IPS DF 6.9 (cell line): ENCODE measurements at regions not wholly inside any gene's neighbourhood (a gene's known extent, or its start where the extent isn't known, plus 50 kb on each side); places are given as distances from the start of the nearest gene placed in this dataset.

Experiments
- DNase-seq: peaks from one replicate; pipeline ENCODE4 v3.0.0-alpha.2; 2013; ENCODE audit warnings: low read depth, low spot score
- H3K27ac ChIP-seq: one replicate; pipeline ENCODE4 v1.5.1; 2013; ENCODE audit warnings: low read length, control low read depth
- H3K27me3 ChIP-seq: 2 replicates; pipeline ENCODE4 v1.6.1; 2013; ENCODE audit warnings: mild to moderate bottlenecking, low read length; ENCODE audit not compliant: control insufficient read depth, insufficient read depth
- H3K36me3 ChIP-seq: 2 replicates; pipeline ENCODE4 v1.6.1; 2013; ENCODE audit warnings: low read length; ENCODE audit not compliant: control insufficient read depth, insufficient read depth
- H3K4me1 ChIP-seq: 2 replicates; pipeline ENCODE4 v1.6.1; 2013; ENCODE audit warnings: low read length; ENCODE audit not compliant: control insufficient read depth, insufficient read depth
- H3K4me3 ChIP-seq: 2 replicates; pipeline ENCODE4 v1.5.1; 2013; ENCODE audit warnings: mild to moderate bottlenecking, low read length
- H3K9me3 ChIP-seq: 2 replicates; pipeline ENCODE4 v1.6.1; 2013; ENCODE audit warnings: low read length, inconsistent platforms; ENCODE audit not compliant: control insufficient read depth, insufficient read depth
- WGBS: extraction: QIAGEN DNeasy Blood & Tissue Kit; methylation state at CpG from one replicate; pipeline ENCODE4 v1.1.7; 2013; ENCODE audit warnings: mixed read lengths, missing lambda C conversion rate; ENCODE audit not compliant: insufficient read length, insufficient coverage; 5-methylcytosine and 5-hydroxymethylcytosine counted together

DNA sequence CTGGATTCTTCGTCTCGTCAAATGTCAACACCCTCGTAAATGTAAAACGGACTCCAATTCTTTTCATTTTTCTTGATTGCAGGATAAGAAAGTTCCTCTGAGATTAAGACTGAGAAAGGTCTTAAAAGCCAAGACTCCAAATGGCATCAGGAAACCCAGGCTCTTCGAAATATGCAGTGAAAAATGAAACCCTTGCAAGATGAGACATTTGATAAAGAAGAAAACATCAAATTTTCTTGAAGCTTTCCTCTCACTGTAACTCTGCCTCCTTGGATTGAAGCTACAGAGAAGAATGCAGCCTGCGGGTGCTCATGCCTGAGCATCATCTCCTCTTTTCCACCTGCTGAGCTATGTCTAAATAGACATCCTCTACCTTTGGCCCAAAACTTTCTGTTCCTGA, 342.4 kb upstream of the THBS1 start:
- WGBS: no CpG with 5 or more reads among the region's 6 CpGs
- H3K9me3 ChIP-seq: no peaks in the 10 kb centered on the region
- H3K4me1 ChIP-seq: no peaks in the 10 kb centered on the region; the same call in 1 of the 2 replicates
- H3K27ac ChIP-seq: no peak overlapping the region
- H3K4me3 ChIP-seq: no peak overlapping the region
- DNase-seq: no peak
- no peaks in the 10 kb centered on the region for H3K27me3 ChIP-seq
- no peaks in the 10 kb centered on the region for H3K36me3 ChIP-seq

GRCh38 chr15:39239562-39239961, 341.3 kb upstream of the THBS1 start:
- Histone ChIP-seq H3K27ac (no peak overlapping the region), H3K36me3 (no peaks in the 10 kb centered on the region), H3K27me3 (no peaks in the 10 kb centered on the region), H3K4me1 (no peaks in the 10 kb centered on the region; the same call in 1 of the 2 replicates), H3K9me3 (no peaks in the 10 kb centered on the region), H3K4me3 (no peak overlapping the region)
- WGBS: no CpG with 5 or more reads among the region's 1 CpG
- DNase-seq: no peak

GRCh38 chr15:39242345-39242744, 338.5 kb upstream of the THBS1 start:
- H3K27me3 ChIP-seq: no peaks in the 10 kb centered on the region
- H3K9me3 ChIP-seq: no peaks in the 10 kb centered on the region
- no peak for DNase-seq
- no peaks in the 10 kb centered on the region for H3K36me3 ChIP-seq
- H3K27ac ChIP-seq: no peak overlapping the region
- H3K4me1 ChIP-seq: no peaks in the 10 kb centered on the region; the same call in 1 of the 2 replicates
- no peak overlapping the region for H3K4me3 ChIP-seq

GRCh38 chr15:39243396-39243795, 337.5 kb upstream of the THBS1 start:
- no peaks in the 10 kb centered on the region; the same call in 1 of the 2 replicates for H3K4me1 ChIP-seq
- no peaks in the 10 kb centered on the region for H3K36me3 ChIP-seq
- no peak overlapping the region for H3K27ac ChIP-seq
- no peaks in the 10 kb centered on the region for H3K9me3 ChIP-seq
- WGBS: no CpG with 5 or more reads among the region's 1 CpG
- no peak for DNase-seq
- H3K27me3 ChIP-seq: no peaks in the 10 kb centered on the region
- no peak overlapping the region for H3K4me3 ChIP-seq

GRCh38 chr15:39244776-39245175, 336.1 kb upstream of the THBS1 start:
- Histone ChIP-seq H3K36me3 (no peaks in the 10 kb centered on the region), H3K27ac (no peak overlapping the region), H3K4me3 (no peak overlapping the region), H3K9me3 (no peaks in the 10 kb centered on the region), H3K4me1 (no peaks in the 10 kb centered on the region; the same call in 1 of the 2 replicates), H3K27me3 (no peaks in the 10 kb centered on the region)
- WGBS: no CpG with 5 or more reads among the region's 1 CpG
- DNase-seq: no peak

DNA sequence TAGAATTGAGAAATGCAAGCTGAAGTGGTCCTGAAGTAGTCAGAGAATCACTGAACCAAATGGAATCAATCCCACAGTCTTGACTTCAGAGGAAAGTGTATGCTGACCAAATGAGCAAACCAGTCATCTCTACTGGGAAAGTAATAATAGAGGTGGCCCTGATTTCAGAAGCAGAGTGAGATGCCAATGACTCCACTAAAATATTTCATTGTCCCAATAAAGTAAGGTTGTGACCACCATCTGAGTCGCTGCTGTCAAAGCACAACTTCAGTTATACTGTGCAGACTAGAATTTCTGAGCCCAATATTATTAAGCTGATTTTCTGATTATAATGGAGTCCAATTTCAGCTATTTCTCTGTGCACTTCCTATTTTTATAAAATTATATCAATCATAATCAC, 334.4 kb upstream of the THBS1 start:
- DNase-seq: no peak
- Histone ChIP-seq H3K27ac (no peak overlapping the region), H3K4me1 (no peaks in the 10 kb centered on the region; the same call in 1 of the 2 replicates), H3K9me3 (no peaks in the 10 kb centered on the region), H3K36me3 (no peaks in the 10 kb centered on the region), H3K4me3 (no peak overlapping the region), H3K27me3 (no peaks in the 10 kb centered on the region)
- no CpG with 5 or more reads among the region's 1 CpG for WGBS

DNA sequence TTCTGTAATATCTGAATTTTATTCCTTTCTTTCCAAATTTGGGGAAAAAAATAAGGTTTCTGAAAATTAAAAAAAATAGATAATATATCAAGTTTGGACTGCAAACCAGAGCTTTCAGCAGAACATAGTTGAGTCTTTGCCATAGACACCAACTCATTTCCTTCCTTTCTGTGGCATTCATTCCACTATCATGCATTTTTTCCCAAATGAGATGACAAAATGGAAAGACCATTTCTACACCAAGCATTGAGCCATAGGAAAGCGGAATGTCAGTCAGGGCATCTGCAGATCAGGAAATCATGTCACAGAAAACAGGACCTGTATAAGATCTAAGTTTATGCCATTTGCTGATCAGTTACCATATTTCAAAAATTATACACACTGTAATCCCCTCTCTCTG, 333.3 kb upstream of the THBS1 start:
- H3K4me3 ChIP-seq: no peak overlapping the region
- H3K4me1 ChIP-seq: no peaks in the 10 kb centered on the region; the same call in 1 of the 2 replicates
- H3K27me3 ChIP-seq: no peaks in the 10 kb centered on the region
- no peaks in the 10 kb centered on the region for H3K9me3 ChIP-seq
- no peaks in the 10 kb centered on the region for H3K36me3 ChIP-seq
- no peak for DNase-seq
- no CpG with 5 or more reads among the region's 1 CpG for WGBS
- H3K27ac ChIP-seq: no peak overlapping the region

GRCh38 chr15:39248204-39248603, 332.7 kb upstream of the THBS1 start:
- Histone ChIP-seq H3K36me3 (no peaks in the 10 kb centered on the region), H3K27me3 (no peaks in the 10 kb centered on the region), H3K27ac (no peak overlapping the region), H3K9me3 (no peaks in the 10 kb centered on the region), H3K4me1 (no peaks in the 10 kb centered on the region; the same call in 1 of the 2 replicates), H3K4me3 (no peak overlapping the region)
- no peak for DNase-seq
- no CpG with 5 or more reads among the region's 4 CpGs for WGBS

DNA sequence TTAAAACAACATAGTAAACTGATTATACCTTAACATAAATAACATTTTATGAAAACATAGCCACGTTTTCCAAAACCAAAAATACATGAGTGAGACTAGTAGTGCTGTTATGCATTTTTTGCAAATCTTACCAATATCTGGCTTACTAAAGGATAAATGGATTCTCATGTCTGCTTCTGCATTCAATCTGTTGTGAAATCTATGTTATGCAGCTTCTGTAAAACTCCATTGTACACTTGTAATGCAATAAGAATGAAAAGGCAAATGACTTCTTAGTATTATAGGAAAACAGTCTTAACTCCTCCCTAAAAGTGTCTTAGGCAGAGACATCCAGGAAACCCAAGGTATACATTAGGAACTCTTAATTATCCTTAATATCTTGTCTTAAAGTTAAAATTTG, 330.9 kb upstream of the THBS1 start:
- no peaks in the 10 kb centered on the region for H3K9me3 ChIP-seq
- no peak overlapping the region for H3K27ac ChIP-seq
- no peak for DNase-seq
- H3K27me3 ChIP-seq: no peaks in the 10 kb centered on the region
- H3K4me3 ChIP-seq: no peak overlapping the region
- H3K4me1 ChIP-seq: no peaks in the 10 kb centered on the region
- WGBS: no CpG with 5 or more reads among the region's 1 CpG
- no peaks in the 10 kb centered on the region for H3K36me3 ChIP-seq

GRCh38 chr15:39250460-39251186, 330.3 kb upstream of the THBS1 start:
- Histone ChIP-seq H3K9me3 (no peaks in the 10 kb centered on the region), H3K36me3 (no peaks in the 10 kb centered on the region), H3K4me3 (no peak overlapping the region), H3K27me3 (no peaks in the 10 kb centered on the region), H3K27ac (no peak overlapping the region), H3K4me1 (no peaks in the 10 kb centered on the region)
- no CpG with 5 or more reads among the region's 4 CpGs for WGBS
- DNase-seq: no peak
